Activated naive CD4-positive, alpha-beta T cell treated with anti-CD3 and anti-CD28 coated beads, Interleukin-2, amount 50 U/mL, for 24 hours (primary cell): ENCODE measurements at regions not wholly inside any gene's neighbourhood (a gene's known extent, or its start where the extent isn't known, plus 50 kb on each side); places are given as distances from the start of the nearest gene placed in this dataset.

ENCODE experiments used
- H3K27ac Mint-ChIP-seq: one replicate; pipeline ENCODE4 v1.8.0; 2021; ENCODE audit warnings: mild to moderate bottlenecking, mixed read lengths
- H3K27me3 Mint-ChIP-seq: one replicate; pipeline ENCODE4 v1.8.0; 2021; ENCODE audit warnings: mixed read lengths
- H3K36me3 Mint-ChIP-seq: one replicate; pipeline ENCODE4 v1.8.0; 2021; ENCODE audit warnings: mixed read lengths
- H3K4me1 Mint-ChIP-seq: one replicate; pipeline ENCODE4 v1.8.0; 2021; ENCODE audit warnings: mixed read lengths
- H3K4me3 Mint-ChIP-seq: one replicate; pipeline ENCODE4 v1.8.0; 2021; ENCODE audit warnings: mild to moderate bottlenecking, mixed read lengths
- H3K9me3 Mint-ChIP-seq: one replicate; pipeline ENCODE4 v1.8.0; 2021; ENCODE audit warnings: mixed read lengths

- Mint-ChIP-seq H3K4me1 (no peaks in the 10 kb centered on the region), H3K9me3 (peaks cover 20% of the 10 kb centered on the region), H3K36me3 (peaks cover 1% of the 10 kb centered on the region), H3K4me3 (no peak overlapping the region), H3K27me3 (peaks cover 9% of the 10 kb centered on the region), H3K27ac (no peak overlapping the region)
These were observed 811.8 kb upstream of the CELF2 start for GRCh38 chr10:10205906-10206305.

GRCh38 chr10:10207538-10207937 is 810.1 kb upstream of the CELF2 start:
- peaks cover 19% of the 10 kb centered on the region for H3K9me3 Mint-ChIP-seq
- H3K4me3 Mint-ChIP-seq = no peak overlapping the region
- no peaks in the 10 kb centered on the region for H3K4me1 Mint-ChIP-seq
- H3K27ac Mint-ChIP-seq = no peak overlapping the region
- H3K36me3 Mint-ChIP-seq = peaks cover 1% of the 10 kb centered on the region
- H3K27me3 Mint-ChIP-seq = peaks cover 7% of the 10 kb centered on the region

- Mint-ChIP-seq H3K36me3 (no peaks in the 10 kb centered on the region), H3K4me1 (no peaks in the 10 kb centered on the region), H3K9me3 (peaks cover 13% of the 10 kb centered on the region), H3K27ac (no peak overlapping the region), H3K4me3 (no peak overlapping the region), H3K27me3 (peaks cover 6% of the 10 kb centered on the region)
These were observed 809.5 kb upstream of the CELF2 start for GRCh38 chr10:10208196-10208595.

- H3K4me3 Mint-ChIP-seq = no peak overlapping the region
These were observed 808.5 kb upstream of the CELF2 start for GRCh38 chr10:10209167-10209566.

GRCh38 chr10:10211409-10211808 is 806.3 kb upstream of the CELF2 start:
- H3K27me3 Mint-ChIP-seq = peaks cover 7% of the 10 kb centered on the region
- H3K36me3 Mint-ChIP-seq = no peaks in the 10 kb centered on the region

More at GRCh38 chr10:10209167-10209566, 808.5 kb upstream of the CELF2 start:
- Mint-ChIP-seq H3K27ac (no peak overlapping the region), H3K36me3 (no peaks in the 10 kb centered on the region), H3K27me3 (peaks cover 7% of the 10 kb centered on the region), H3K9me3 (peaks cover 12% of the 10 kb centered on the region), H3K4me1 (no peaks in the 10 kb centered on the region)

GRCh38 chr10:10213237-10213636 is 804.4 kb upstream of the CELF2 start:
- Mint-ChIP-seq H3K36me3 (no peaks in the 10 kb centered on the region), H3K4me1 (no peaks in the 10 kb centered on the region), H3K27me3 (peaks cover 1% of the 10 kb centered on the region), H3K4me3 (no peak overlapping the region), H3K27ac (no peak overlapping the region), H3K9me3 (no peaks in the 10 kb centered on the region)

More at GRCh38 chr10:10211409-10211808, 806.3 kb upstream of the CELF2 start:
- H3K4me1 Mint-ChIP-seq = no peaks in the 10 kb centered on the region
- H3K4me3 Mint-ChIP-seq = no peak overlapping the region
- H3K9me3 Mint-ChIP-seq = peaks cover 6% of the 10 kb centered on the region
- no peak overlapping the region for H3K27ac Mint-ChIP-seq

GRCh38 chr10:10222304-10222841 is 795.3 kb upstream of the CELF2 start:
- H3K4me1 Mint-ChIP-seq = no peaks in the 10 kb centered on the region

GRCh38 chr10:10223131-10223530 is 794.5 kb upstream of the CELF2 start:
- H3K9me3 Mint-ChIP-seq = no peaks in the 10 kb centered on the region
- H3K36me3 Mint-ChIP-seq = no peaks in the 10 kb centered on the region
- H3K27ac Mint-ChIP-seq = no peak overlapping the region
- peaks cover 3% of the 10 kb centered on the region for H3K27me3 Mint-ChIP-seq
- H3K4me1 Mint-ChIP-seq = no peaks in the 10 kb centered on the region
- H3K4me3 Mint-ChIP-seq = no peak overlapping the region

More at GRCh38 chr10:10222304-10222841, 795.3 kb upstream of the CELF2 start:
- Mint-ChIP-seq H3K27ac (no peak overlapping the region), H3K9me3 (no peaks in the 10 kb centered on the region), H3K27me3 (peaks cover 3% of the 10 kb centered on the region), H3K4me3 (no peak overlapping the region), H3K36me3 (no peaks in the 10 kb centered on the region)

- Mint-ChIP-seq H3K4me3 (no peak overlapping the region), H3K27me3 (peaks cover 5% of the 10 kb centered on the region), H3K9me3 (peaks cover 8% of the 10 kb centered on the region), H3K36me3 (no peaks in the 10 kb centered on the region), H3K27ac (no peak overlapping the region), H3K4me1 (no peaks in the 10 kb centered on the region)
These were observed 792.5 kb upstream of the CELF2 start for GRCh38 chr10:10225136-10225676.

GRCh38 chr10:10233229-10233628 is 784.4 kb upstream of the CELF2 start:
- Mint-ChIP-seq H3K27ac (no peak overlapping the region), H3K27me3 (peaks cover 15% of the 10 kb centered on the region), H3K9me3 (peaks cover 12% of the 10 kb centered on the region), H3K4me3 (no peak overlapping the region), H3K36me3 (no peaks in the 10 kb centered on the region), H3K4me1 (no peaks in the 10 kb centered on the region)

GRCh38 chr10:10235003-10235402 is 782.7 kb upstream of the CELF2 start:
- H3K36me3 Mint-ChIP-seq = no peaks in the 10 kb centered on the region
- no peaks in the 10 kb centered on the region for H3K4me1 Mint-ChIP-seq
- H3K27me3 Mint-ChIP-seq = peaks cover 12% of the 10 kb centered on the region
- H3K9me3 Mint-ChIP-seq = peaks cover 6% of the 10 kb centered on the region
- no peak overlapping the region for H3K4me3 Mint-ChIP-seq
- no peak overlapping the region for H3K27ac Mint-ChIP-seq

GRCh38 chr10:10247585-10247984 is 770.1 kb upstream of the CELF2 start:
- Mint-ChIP-seq H3K36me3 (no peaks in the 10 kb centered on the region), H3K27ac (no peak overlapping the region), H3K4me1 (no peaks in the 10 kb centered on the region), H3K27me3 (peaks cover 8% of the 10 kb centered on the region), H3K4me3 (no peak overlapping the region), H3K9me3 (peaks cover 5% of the 10 kb centered on the region)

- Mint-ChIP-seq H3K36me3 (no peaks in the 10 kb centered on the region), H3K4me1 (no peaks in the 10 kb centered on the region), H3K9me3 (peaks cover 15% of the 10 kb centered on the region), H3K4me3 (no peak overlapping the region), H3K27me3 (no peaks in the 10 kb centered on the region), H3K27ac (no peak overlapping the region)
These were observed 760.8 kb upstream of the CELF2 start for GRCh38 chr10:10256860-10257259.

- Mint-ChIP-seq H3K4me1 (no peaks in the 10 kb centered on the region), H3K36me3 (no peaks in the 10 kb centered on the region), H3K4me3 (no peak overlapping the region), H3K9me3 (peaks cover 15% of the 10 kb centered on the region), H3K27ac (no peak overlapping the region), H3K27me3 (no peaks in the 10 kb centered on the region)
These were observed 758.7 kb upstream of the CELF2 start for GRCh38 chr10:10259013-10259412.

- H3K4me3 Mint-ChIP-seq = no peak overlapping the region
- H3K4me1 Mint-ChIP-seq = no peaks in the 10 kb centered on the region
- no peak overlapping the region for H3K27ac Mint-ChIP-seq
- H3K9me3 Mint-ChIP-seq = no peaks in the 10 kb centered on the region
- H3K27me3 Mint-ChIP-seq = peaks cover 6% of the 10 kb centered on the region
- H3K36me3 Mint-ChIP-seq = no peaks in the 10 kb centered on the region
These were observed 747.3 kb upstream of the CELF2 start for GRCh38 chr10:10270126-10271050.

- H3K4me1 Mint-ChIP-seq = no peaks in the 10 kb centered on the region
- no peak overlapping the region for H3K27ac Mint-ChIP-seq
- H3K9me3 Mint-ChIP-seq = no peaks in the 10 kb centered on the region
- H3K4me3 Mint-ChIP-seq = no peak overlapping the region
- H3K36me3 Mint-ChIP-seq = no peaks in the 10 kb centered on the region
- H3K27me3 Mint-ChIP-seq = peaks cover 6% of the 10 kb centered on the region
These were observed 746.0 kb upstream of the CELF2 start for GRCh38 chr10:10271639-10272192.
